HT1080 (cell line): ENCODE measurements at regions not wholly inside any gene's neighbourhood (a gene's known extent, or its start where the extent isn't known, plus 50 kb on each side); places are given as distances from the start of the nearest gene placed in this dataset.

ENCODE experiments used
- DNase-seq: peaks from one replicate; pipeline ENCODE4 v3.0.0-alpha.2; 2015; ENCODE audit warnings: low read depth

- no peak for DNase-seq
Observed at GRCh38 chr11:110935018-110935640, 222.9 kb upstream of the ARHGAP20 start.

GRCh38 chr11:110929129-110929528 is 216.9 kb upstream of the ARHGAP20 start:
- no peak for DNase-seq

GRCh38 chr11:110928391-110928790 is 216.2 kb upstream of the ARHGAP20 start:
- DNase-seq, result no peak

GRCh38 chr11:110921742-110922521 is 209.7 kb upstream of the ARHGAP20 start:
- DNase-seq, result no peak

DNA sequence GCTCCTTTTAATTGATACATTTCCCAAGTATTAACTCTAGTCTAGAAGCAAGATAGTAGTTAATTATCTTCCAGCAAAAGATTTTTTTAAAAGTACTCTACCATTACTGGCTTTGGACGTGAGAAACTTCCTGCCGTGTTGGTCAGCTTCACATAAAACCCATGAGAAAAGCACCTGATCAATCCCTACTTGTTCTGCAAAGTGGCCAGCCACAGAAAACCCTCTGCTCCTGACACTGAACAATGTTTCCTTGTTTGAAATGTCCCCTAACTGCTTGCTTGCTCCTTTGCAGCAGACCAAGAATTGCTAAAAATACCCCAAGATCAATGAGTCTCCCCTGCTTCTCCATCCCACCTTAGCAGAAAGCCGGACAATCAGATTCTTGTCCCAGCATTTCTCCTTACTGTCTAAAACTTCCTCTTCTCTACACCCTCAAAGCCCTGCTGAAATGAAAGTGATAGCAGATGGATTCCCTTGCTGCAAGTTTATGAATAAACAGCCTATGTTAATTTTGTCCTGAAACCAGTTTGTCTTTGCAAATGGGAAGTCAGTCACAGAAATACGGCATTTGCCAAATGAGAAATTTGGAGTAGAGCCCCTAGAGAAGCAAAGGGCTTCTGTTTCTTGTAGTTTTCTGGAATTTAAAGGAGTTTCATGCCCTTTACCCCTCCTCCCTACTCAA is 207.1 kb upstream of the ARHGAP20 start:
- DNase-seq, result no peak

- no peak for DNase-seq
Observed at GRCh38 chr11:110918351-110918750, 206.1 kb upstream of the ARHGAP20 start.

DNA sequence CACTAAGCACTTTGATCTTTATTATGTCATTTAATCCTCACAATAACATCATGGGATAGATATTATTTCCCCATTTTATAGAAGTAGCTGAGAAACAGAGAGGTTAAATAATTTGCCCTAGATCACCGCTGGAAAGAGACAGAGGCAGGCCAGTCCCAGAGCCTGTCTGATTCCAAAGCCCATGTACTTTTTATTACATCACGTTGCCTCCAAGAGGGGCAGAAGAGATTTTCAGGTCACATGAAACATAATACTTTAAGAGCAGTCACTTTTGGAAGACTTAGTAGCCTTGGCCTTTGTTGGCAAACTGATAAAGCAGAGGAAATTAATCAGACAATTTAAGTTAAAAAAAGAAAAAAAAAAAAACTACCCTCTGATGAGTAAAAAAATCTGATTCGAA is 200.2 kb upstream of the ARHGAP20 start:
- no peak for DNase-seq

GRCh38 chr11:110910384-110910783 is 198.1 kb upstream of the ARHGAP20 start:
- DNase-seq, result no peak

DNA sequence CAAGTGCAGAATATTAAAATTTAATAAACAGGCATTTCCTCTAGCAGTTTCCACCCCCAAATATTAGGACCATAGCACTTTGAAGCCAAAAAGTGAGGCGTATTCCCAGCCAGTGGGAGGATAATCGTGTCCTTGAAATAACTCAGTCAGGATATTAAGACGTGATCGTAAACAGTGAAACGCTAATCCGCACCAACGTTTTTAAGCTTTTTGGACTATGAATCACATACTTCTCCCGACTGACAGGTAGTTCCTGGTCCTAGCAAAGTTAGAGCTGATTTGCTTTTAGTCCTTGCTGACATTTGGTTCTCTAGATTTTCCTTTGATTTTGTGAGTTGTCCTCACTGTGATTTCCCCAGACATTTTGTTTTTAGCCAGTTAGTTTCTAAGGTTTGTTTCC is 197.1 kb upstream of the ARHGAP20 start:
- no peak for DNase-seq

- peak; percentile 57 for DNase-seq
Observed at GRCh38 chr11:110908401-110909105, 196.3 kb upstream of the ARHGAP20 start.

DNA sequence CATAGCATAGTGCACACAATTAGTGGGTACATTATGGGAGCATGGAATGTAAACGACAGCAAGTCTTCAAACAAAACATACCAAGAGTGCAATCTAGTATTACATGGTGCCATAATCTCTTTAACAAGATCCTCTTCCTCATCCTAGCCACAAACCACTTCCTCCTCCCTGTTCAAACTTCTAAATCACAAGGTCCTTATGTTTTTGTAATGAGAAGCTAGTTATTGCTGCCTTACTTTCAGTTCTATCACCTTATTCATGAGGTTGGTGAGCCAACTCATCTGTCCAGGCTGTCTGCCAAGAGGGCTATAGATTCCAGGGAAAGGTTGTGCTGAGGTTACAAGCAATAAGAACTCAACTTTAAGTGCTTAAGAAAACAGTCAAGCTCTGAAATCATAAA is 195.4 kb upstream of the ARHGAP20 start:
- DNase-seq, result peak; percentile 94

- no peak for DNase-seq
Observed at GRCh38 chr11:110903830-110904229, 191.6 kb upstream of the ARHGAP20 start.

- no peak for DNase-seq
Observed at GRCh38 chr11:110903378-110903777, 191.1 kb upstream of the ARHGAP20 start.

- no peak for DNase-seq
Observed at GRCh38 chr11:110901441-110901840, 189.2 kb upstream of the ARHGAP20 start.

DNA sequence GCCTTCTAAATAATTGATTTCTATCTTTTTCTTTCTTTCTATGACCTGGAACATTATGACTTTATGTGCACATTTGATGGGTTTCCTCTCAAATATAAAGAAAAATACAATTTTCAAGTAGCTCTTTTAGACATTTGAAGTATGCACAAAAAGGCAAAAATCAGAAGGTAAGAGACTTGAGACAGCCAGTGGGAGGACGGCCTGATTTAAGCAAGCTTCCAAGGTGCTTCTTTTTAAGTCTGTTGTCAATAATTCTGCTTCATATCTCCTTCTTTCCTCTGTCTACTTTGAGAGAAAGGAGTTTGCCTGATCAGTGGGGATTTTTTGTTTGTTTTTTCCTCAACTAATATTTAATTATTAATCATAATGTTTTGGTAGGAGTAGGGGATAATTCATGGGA is 188.2 kb upstream of the ARHGAP20 start:
- no peak for DNase-seq

DNA sequence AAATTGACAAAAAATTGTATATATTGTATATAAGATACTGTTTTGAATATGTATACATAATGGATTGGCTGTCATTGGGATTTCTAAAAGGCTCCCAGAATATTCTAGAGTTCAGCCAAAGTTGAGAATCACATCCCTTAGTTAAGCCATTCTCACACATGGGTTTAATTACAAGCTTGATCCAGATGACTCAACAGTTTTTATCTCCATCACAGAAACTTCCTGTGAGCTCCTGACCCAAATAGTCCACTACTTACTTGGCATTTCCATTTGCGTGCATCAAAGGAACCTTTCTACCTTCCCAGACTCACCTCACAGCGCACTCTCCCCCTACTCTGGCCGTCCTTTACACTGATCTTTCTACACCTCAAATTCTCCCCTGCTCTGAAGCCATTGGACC is 184.8 kb upstream of the ARHGAP20 start:
- DNase-seq, result no peak

GRCh38 chr11:110896358-110896757 is 184.1 kb upstream of the ARHGAP20 start:
- DNase-seq, result peak; percentile 13

DNA sequence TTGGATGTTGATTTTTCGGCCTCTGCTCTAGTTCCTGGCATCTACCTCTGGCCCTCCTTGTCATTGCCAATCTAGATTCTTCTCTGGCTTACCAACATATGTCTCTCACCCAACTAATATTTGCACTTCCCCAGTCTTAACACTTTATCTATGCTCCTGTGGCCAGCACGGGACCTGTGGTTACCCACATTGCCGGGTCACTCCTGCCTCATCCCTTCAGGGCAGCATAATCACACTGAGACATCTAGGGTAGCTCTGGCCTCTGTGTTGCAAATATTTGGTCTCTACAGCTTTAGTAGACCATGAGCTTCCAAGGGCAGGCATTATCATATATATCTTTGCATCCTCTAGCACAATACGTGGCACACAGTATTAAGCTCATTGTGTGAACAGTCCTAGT is 182.0 kb upstream of the ARHGAP20 start:
- DNase-seq, result peak; percentile 1

GRCh38 chr11:110892741-110893285 is 180.6 kb upstream of the ARHGAP20 start:
- no peak for DNase-seq

GRCh38 chr11:110891411-110891810 is 179.2 kb upstream of the ARHGAP20 start:
- no peak for DNase-seq

GRCh38 chr11:110890995-110891394 is 178.8 kb upstream of the ARHGAP20 start:
- DNase-seq, result no peak
